ENCODE measurements at regions not wholly inside any gene's neighbourhood (a gene's known extent, or its start where the extent isn't known, plus 50 kb on each side); places are given as distances from the start of the nearest gene placed in this dataset.
"Not testable (repeated sequence)": the region's sequence is repeated elsewhere in the genome, so short reads cannot be mapped to it uniquely, and the experiment has no call there.

DNA sequence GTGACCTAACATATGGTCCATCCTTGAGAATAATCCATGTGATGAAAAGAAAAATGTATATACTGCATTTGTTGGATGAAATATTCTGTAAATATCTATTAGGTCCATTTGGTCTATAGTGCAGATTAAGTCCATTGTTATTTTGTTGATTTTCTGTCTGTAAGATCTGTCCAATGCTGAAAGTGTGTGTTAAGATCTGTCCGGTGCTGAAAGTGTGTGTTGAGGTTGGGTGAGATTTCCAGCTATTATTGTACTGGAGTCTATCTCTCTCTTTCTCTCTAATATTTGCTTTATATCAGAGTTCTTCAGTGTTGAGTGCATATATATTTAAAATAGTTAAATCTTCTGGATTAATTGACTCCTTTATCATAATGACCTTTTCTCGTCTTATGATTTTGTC, 828.8 kb upstream of the CRIM1 start:
- Histone ChIP-seq H3K9ac (ENCODE audit: low read length in 2 of 2) (no peak overlapping the region), H3K9me3 (ENCODE audit: control insufficient read depth in 2 of 2, low read length in 2 of 2) (no peaks in the 10 kb centered on the region), H3K4me3 (ENCODE audit: low read length in 2 of 2) (no peak overlapping the region), H3K27me3 (ENCODE audit: control insufficient read depth in 1 of 2, insufficient read depth in 2 of 2, low read length in 2 of 2) (no peaks in the 10 kb centered on the region), H3K36me3 (ENCODE audit: control insufficient read depth in 2 of 2, insufficient read depth in 2 of 2, low read length in 2 of 2) (no peaks in the 10 kb centered on the region), H3K4me1 (ENCODE audit: control insufficient read depth, insufficient read depth, low read length) (no peaks in the 10 kb centered on the region), H3K27ac (ENCODE audit: low read length) (no peak overlapping the region)

GRCh38 chr2:35522450-35522849, 833.1 kb upstream of the CRIM1 start:
- Histone ChIP-seq H3K4me3 (ENCODE audit: low read length in 2 of 2) (no peak overlapping the region), H3K4me1 (ENCODE audit: control insufficient read depth, insufficient read depth, low read length) (no peaks in the 10 kb centered on the region), H3K9me3 (ENCODE audit: control insufficient read depth in 2 of 2, low read length in 2 of 2) (peaks cover 3 to 6% of the 10 kb centered on the region in 2 donors), H3K27ac (ENCODE audit: low read length) (no peak overlapping the region), H3K36me3 (ENCODE audit: control insufficient read depth in 2 of 2, insufficient read depth in 2 of 2, low read length in 2 of 2) (no peaks in the 10 kb centered on the region), H3K9ac (ENCODE audit: low read length in 2 of 2) (no peak overlapping the region), H3K27me3 (ENCODE audit: control insufficient read depth in 1 of 2, insufficient read depth in 2 of 2, low read length in 2 of 2) (no peaks in the 10 kb centered on the region)

- Histone ChIP-seq H3K9me3 (ENCODE audit: control insufficient read depth in 2 of 2, low read length in 2 of 2) (no peaks in the 10 kb centered on the region), H3K9ac (ENCODE audit: low read length in 2 of 2) (no peak overlapping the region), H3K36me3 (ENCODE audit: control insufficient read depth in 2 of 2, insufficient read depth in 2 of 2, low read length in 2 of 2) (no peaks in the 10 kb centered on the region), H3K27ac (ENCODE audit: low read length) (no peak overlapping the region), H3K27me3 (ENCODE audit: control insufficient read depth in 1 of 2, insufficient read depth in 2 of 2, low read length in 2 of 2) (no peaks in the 10 kb centered on the region), H3K4me1 (ENCODE audit: control insufficient read depth, insufficient read depth, low read length) (no peaks in the 10 kb centered on the region), H3K4me3 (ENCODE audit: low read length in 2 of 2) (no peak overlapping the region)
Observed at GRCh38 chr2:35510636-35511035, 844.9 kb upstream of the CRIM1 start.

- Histone ChIP-seq H3K27ac (ENCODE audit: low read length) (no peak overlapping the region), H3K9me3 (ENCODE audit: control insufficient read depth in 2 of 2, low read length in 2 of 2) (no peaks in the 10 kb centered on the region), H3K9ac (ENCODE audit: low read length in 2 of 2) (no peak overlapping the region), H3K27me3 (ENCODE audit: control insufficient read depth in 1 of 2, insufficient read depth in 2 of 2, low read length in 2 of 2) (no peaks in the 10 kb centered on the region), H3K36me3 (ENCODE audit: control insufficient read depth in 2 of 2, insufficient read depth in 2 of 2, low read length in 2 of 2) (no peaks in the 10 kb centered on the region), H3K4me1 (ENCODE audit: control insufficient read depth, insufficient read depth, low read length) (no peaks in the 10 kb centered on the region), H3K4me3 (ENCODE audit: low read length in 2 of 2) (no peak overlapping the region)
Observed at GRCh38 chr2:35508601-35509000, 847.0 kb upstream of the CRIM1 start.

DNA sequence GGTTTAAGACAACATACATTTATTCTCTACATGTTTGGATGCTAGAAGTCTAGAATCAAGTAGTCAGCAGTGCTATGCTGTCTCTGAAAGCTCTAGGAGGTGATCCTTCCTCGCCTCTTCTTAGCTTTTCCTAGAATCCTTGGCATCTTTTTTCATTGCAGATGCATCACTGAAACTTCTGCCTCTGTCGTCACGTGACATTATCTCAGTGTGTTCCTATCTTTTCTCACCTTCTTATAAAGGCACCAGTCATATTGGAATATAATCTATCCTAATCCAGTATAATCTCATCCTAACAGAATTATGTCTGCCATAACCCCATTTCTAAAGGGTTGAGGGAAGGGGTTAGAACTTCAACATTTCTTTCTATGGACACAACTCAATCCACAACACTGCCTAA, 851.2 kb upstream of the CRIM1 start:
- Histone ChIP-seq H3K9ac (ENCODE audit: low read length in 2 of 2) (no peak overlapping the region), H3K4me3 (ENCODE audit: low read length in 2 of 2) (no peak overlapping the region), H3K27ac (ENCODE audit: low read length) (no peak overlapping the region), H3K27me3 (ENCODE audit: control insufficient read depth in 1 of 2, insufficient read depth in 2 of 2, low read length in 2 of 2) (no peaks in the 10 kb centered on the region), H3K36me3 (ENCODE audit: control insufficient read depth in 2 of 2, insufficient read depth in 2 of 2, low read length in 2 of 2) (no peaks in the 10 kb centered on the region), H3K4me1 (ENCODE audit: control insufficient read depth, insufficient read depth, low read length) (no peaks in the 10 kb centered on the region), H3K9me3 (ENCODE audit: control insufficient read depth in 2 of 2, low read length in 2 of 2) (no peaks in the 10 kb centered on the region)

DNA sequence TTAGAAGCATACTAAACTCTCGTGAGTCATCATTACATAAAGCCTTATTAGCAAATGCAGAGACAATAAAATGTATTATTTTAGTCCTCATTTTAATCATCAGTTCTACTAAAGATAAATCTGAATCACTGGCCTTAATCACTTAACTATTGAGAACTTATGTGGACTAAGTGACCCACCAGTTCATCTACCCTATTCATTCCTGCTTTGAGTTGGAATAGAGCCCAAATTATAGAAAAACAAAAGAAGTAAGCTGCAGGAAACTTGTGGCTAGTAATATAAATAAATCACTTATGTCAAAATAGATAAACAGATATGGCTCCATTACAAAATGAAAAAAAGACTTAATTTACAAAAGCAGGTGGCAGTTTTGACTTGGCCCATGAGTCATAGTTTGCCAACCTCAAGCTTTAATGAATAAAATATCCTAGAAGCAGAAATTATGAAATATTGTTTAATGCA, 851.8 kb upstream of the CRIM1 start:
- no peaks in the 10 kb centered on the region for H3K9me3 ChIP-seq (ENCODE audit: control insufficient read depth in 2 of 2, low read length in 2 of 2)
- no peak overlapping the region for H3K9ac ChIP-seq (ENCODE audit: low read length in 2 of 2)
- no peaks in the 10 kb centered on the region for H3K4me1 ChIP-seq (ENCODE audit: control insufficient read depth, insufficient read depth, low read length)
- H3K27me3 ChIP-seq (ENCODE audit: control insufficient read depth in 1 of 2, insufficient read depth in 2 of 2, low read length in 2 of 2) = no peaks in the 10 kb centered on the region
- H3K36me3 ChIP-seq (ENCODE audit: control insufficient read depth in 2 of 2, insufficient read depth in 2 of 2, low read length in 2 of 2) = no peaks in the 10 kb centered on the region
- no peak overlapping the region for H3K27ac ChIP-seq (ENCODE audit: low read length)
- H3K4me3 ChIP-seq (ENCODE audit: low read length in 2 of 2) = no peak overlapping the region

DNA sequence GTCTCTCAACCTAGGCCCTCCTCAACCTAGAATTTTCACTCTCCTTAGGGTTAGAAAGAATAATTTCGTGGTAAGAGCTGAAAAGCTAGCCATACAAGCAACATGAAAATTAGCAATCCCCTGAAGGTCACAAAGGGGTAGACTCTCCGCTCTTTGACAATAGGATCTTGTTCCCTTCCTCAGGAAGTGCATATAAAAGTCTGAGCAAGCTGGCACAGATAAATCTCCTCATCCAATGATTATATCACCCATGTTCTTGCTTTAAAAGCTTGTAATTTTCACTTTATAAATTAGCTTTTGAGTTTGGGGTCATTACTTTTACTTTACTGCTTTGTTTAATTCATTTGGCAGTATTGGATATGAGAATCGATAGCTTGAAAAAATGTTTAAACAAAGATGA, 852.3 kb upstream of the CRIM1 start:
- H3K4me1 ChIP-seq (ENCODE audit: control insufficient read depth, insufficient read depth, low read length) = no peaks in the 10 kb centered on the region
- no peaks in the 10 kb centered on the region for H3K27me3 ChIP-seq (ENCODE audit: control insufficient read depth in 1 of 2, insufficient read depth in 2 of 2, low read length in 2 of 2)
- no peaks in the 10 kb centered on the region for H3K9me3 ChIP-seq (ENCODE audit: control insufficient read depth in 2 of 2, low read length in 2 of 2)
- H3K36me3 ChIP-seq (ENCODE audit: control insufficient read depth in 2 of 2, insufficient read depth in 2 of 2, low read length in 2 of 2) = no peaks in the 10 kb centered on the region
- no peak overlapping the region for H3K27ac ChIP-seq (ENCODE audit: low read length)
- no peak overlapping the region for H3K9ac ChIP-seq (ENCODE audit: low read length in 2 of 2)
- no peak overlapping the region for H3K4me3 ChIP-seq (ENCODE audit: low read length in 2 of 2)

- Histone ChIP-seq H3K4me1 (ENCODE audit: control insufficient read depth, insufficient read depth, low read length) (no peaks in the 10 kb centered on the region), H3K27me3 (ENCODE audit: control insufficient read depth in 1 of 2, insufficient read depth in 2 of 2, low read length in 2 of 2) (no peaks in the 10 kb centered on the region)
Observed at GRCh38 chr2:35501076-35501475, 854.5 kb upstream of the CRIM1 start.

GRCh38 chr2:35496022-35496421, 859.6 kb upstream of the CRIM1 start:
- H3K27ac ChIP-seq (ENCODE audit: low read length) = no peak overlapping the region
- H3K36me3 ChIP-seq (ENCODE audit: control insufficient read depth in 2 of 2, insufficient read depth in 2 of 2, low read length in 2 of 2) = no peaks in the 10 kb centered on the region
- H3K9me3 ChIP-seq (ENCODE audit: control insufficient read depth in 2 of 2, low read length in 2 of 2) = no peaks in the 10 kb centered on the region
- H3K27me3 ChIP-seq (ENCODE audit: control insufficient read depth in 1 of 2, insufficient read depth in 2 of 2, low read length in 2 of 2) = no peaks in the 10 kb centered on the region
- H3K4me1 ChIP-seq (ENCODE audit: control insufficient read depth, insufficient read depth, low read length) = no peaks in the 10 kb centered on the region
- H3K9ac ChIP-seq (ENCODE audit: low read length in 2 of 2) = no peak overlapping the region
- H3K4me3 ChIP-seq (ENCODE audit: low read length in 2 of 2) = no peak overlapping the region

More at GRCh38 chr2:35501076-35501475, 854.5 kb upstream of the CRIM1 start:
- Histone ChIP-seq H3K4me3 (ENCODE audit: low read length in 2 of 2) (no peak overlapping the region), H3K27ac (ENCODE audit: low read length) (no peak overlapping the region), H3K9ac (ENCODE audit: low read length in 2 of 2) (no peak overlapping the region), H3K36me3 (ENCODE audit: control insufficient read depth in 2 of 2, insufficient read depth in 2 of 2, low read length in 2 of 2) (no peaks in the 10 kb centered on the region), H3K9me3 (ENCODE audit: control insufficient read depth in 2 of 2, low read length in 2 of 2) (no peaks in the 10 kb centered on the region)

- Histone ChIP-seq H3K4me1 (ENCODE audit: control insufficient read depth, insufficient read depth, low read length) (no peaks in the 10 kb centered on the region), H3K9ac (ENCODE audit: low read length in 2 of 2) (no peak overlapping the region), H3K36me3 (ENCODE audit: control insufficient read depth in 2 of 2, insufficient read depth in 2 of 2, low read length in 2 of 2) (no peaks in the 10 kb centered on the region)
Observed at GRCh38 chr2:35495182-35495581, 860.4 kb upstream of the CRIM1 start.

GRCh38 chr2:35478121-35478520, 877.5 kb upstream of the CRIM1 start:
- not testable (repeated sequence) for H3K9me3 ChIP-seq (ENCODE audit: control insufficient read depth in 2 of 2, low read length in 2 of 2); H3K27me3 ChIP-seq (ENCODE audit: control insufficient read depth in 1 of 2, insufficient read depth in 2 of 2, low read length in 2 of 2); H3K4me1 ChIP-seq (ENCODE audit: control insufficient read depth, insufficient read depth, low read length); H3K36me3 ChIP-seq (ENCODE audit: control insufficient read depth in 2 of 2, insufficient read depth in 2 of 2, low read length in 2 of 2); H3K9ac ChIP-seq (ENCODE audit: low read length in 2 of 2); H3K27ac ChIP-seq (ENCODE audit: low read length); H3K4me3 ChIP-seq (ENCODE audit: low read length in 2 of 2)

More at GRCh38 chr2:35495182-35495581, 860.4 kb upstream of the CRIM1 start:
- no peak overlapping the region for H3K27ac ChIP-seq (ENCODE audit: low read length)
- H3K9me3 ChIP-seq (ENCODE audit: control insufficient read depth in 2 of 2, low read length in 2 of 2) = no peaks in the 10 kb centered on the region
- no peak overlapping the region for H3K4me3 ChIP-seq (ENCODE audit: low read length in 2 of 2)
- H3K27me3 ChIP-seq (ENCODE audit: control insufficient read depth in 1 of 2, insufficient read depth in 2 of 2, low read length in 2 of 2) = no peaks in the 10 kb centered on the region
